Liver (tissue), 7 donors: ENCODE measurements at regions not wholly inside any gene's neighbourhood (a gene's known extent, or its start where the extent isn't known, plus 50 kb on each side); places are given as distances from the start of the nearest gene placed in this dataset.

ENCODE experiments used
- DNase-seq: peaks from one replicate; pipeline ENCODE4 v3.0.0-alpha.2; 2017; ENCODE audit warnings: low spot score
- H3K27ac ChIP-seq, 2 donors: one replicate each; pipeline ENCODE4 v1.7.0; 2013; ENCODE audit warnings: inconsistent platforms in 2 of 2, low read length in 2 of 2, control low read depth in 1 of 2, low read depth in 1 of 2, mild to moderate bottlenecking in 1 of 2
- H3K27me3 ChIP-seq, 4 donors: one replicate each; pipeline versions ENCODE4 v1.6.1 to v1.7.0; 2013; ENCODE audit warnings: low read length in 3 of 4, inconsistent platforms in 1 of 4, mild to moderate bottlenecking in 1 of 4, moderate library complexity in 1 of 4; ENCODE audit not compliant: control insufficient read depth in 4 of 4, insufficient read depth in 4 of 4
- H3K36me3 ChIP-seq, 4 donors: one replicate each; pipeline versions ENCODE4 v1.6.1 to v1.7.0; 2013; ENCODE audit warnings: low read length in 3 of 4, mild to moderate bottlenecking in 3 of 4, low read depth in 1 of 4, moderate library complexity in 1 of 4; ENCODE audit not compliant: control insufficient read depth in 4 of 4, insufficient read depth in 3 of 4
- H3K4me1 ChIP-seq, 4 donors: one replicate each; pipeline versions ENCODE4 v1.6.1 to v1.7.0; 2013; ENCODE audit warnings: low read length in 3 of 4, mild to moderate bottlenecking in 3 of 4, moderate library complexity in 1 of 4; ENCODE audit not compliant: control insufficient read depth in 4 of 4, insufficient read depth in 4 of 4
- H3K4me3 ChIP-seq, 3 donors: one replicate each; pipeline versions ENCODE4 v1.6.1 to v1.7.0; 2013; ENCODE audit warnings: low read length in 3 of 3, control low read depth in 1 of 3, low read depth in 1 of 3, mild to moderate bottlenecking in 1 of 3
- H3K9ac ChIP-seq, 2 donors: one replicate each; pipeline ENCODE4 v1.7.0; 2013; ENCODE audit warnings: low read length in 2 of 2, mild to moderate bottlenecking in 2 of 2, moderate library complexity in 2 of 2, control low read depth in 1 of 2, low read depth in 1 of 2
- H3K9me3 ChIP-seq, 4 donors: one replicate each; pipeline versions ENCODE4 v1.6.1 to v1.7.0; 2013; ENCODE audit warnings: low read length in 3 of 4; ENCODE audit not compliant: control insufficient read depth in 4 of 4
- FOXA1 ChIP-seq: IDR thresholded peaks from 2 replicates; pipeline ENCODE4 v1.6.1; 2016; ENCODE audit warnings: antibody characterized with exemption
- FOXA2 ChIP-seq: IDR thresholded peaks from 2 replicates; pipeline ENCODE4 v1.6.1; 2016; ENCODE audit warnings: antibody characterized with exemption
- GABPA ChIP-seq, 2 donors: IDR thresholded peaks in 1 of 2; conservative IDR thresholded peaks in 1 of 2; 2 replicates each; pipeline ENCODE4 v1.6.1; 2016; ENCODE audit warnings: antibody characterized with exemption in 2 of 2, mild to moderate bottlenecking in 1 of 2, moderate library complexity in 1 of 2
- HNF4A ChIP-seq, 2 donors: conservative IDR thresholded peaks; 2 replicates each; pipeline ENCODE4 v1.6.1; 2016; ENCODE audit warnings: antibody characterized with exemption in 2 of 2, mild to moderate bottlenecking in 2 of 2
- HNF4G ChIP-seq: IDR thresholded peaks from 2 replicates; pipeline ENCODE4 v1.6.1; 2016; ENCODE audit warnings: antibody characterized with exemption
- JUND ChIP-seq, 2 donors: IDR thresholded peaks; 2 replicates each; pipeline ENCODE4 v1.6.1; 2016; ENCODE audit warnings: antibody characterized with exemption in 2 of 2
- NR2F2 ChIP-seq: IDR thresholded peaks from 2 replicates; pipeline ENCODE4 v1.6.1; 2016; ENCODE audit warnings: antibody characterized with exemption
- RAD21 ChIP-seq, 2 donors: IDR thresholded peaks; 2 replicates each; pipeline ENCODE4 v1.6.1; 2016; ENCODE audit warnings: antibody characterized with exemption in 2 of 2, mild to moderate bottlenecking in 2 of 2
- RXRA ChIP-seq, 2 donors: IDR thresholded peaks; 2 replicates each; pipeline ENCODE4 v1.6.1; 2017 to 2018; ENCODE audit warnings: antibody characterized with exemption in 2 of 2, mild to moderate bottlenecking in 1 of 2
- SP1 ChIP-seq: IDR thresholded peaks from 2 replicates; pipeline ENCODE4 v1.6.1; 2018; ENCODE audit warnings: antibody characterized with exemption, mild to moderate bottlenecking
- TAF1 ChIP-seq: conservative IDR thresholded peaks from 2 replicates; pipeline ENCODE4 v1.6.1; 2016; ENCODE audit warnings: antibody characterized with exemption, mild to moderate bottlenecking
- WGBS: extraction: QIAGEN DNeasy Blood & Tissue Kit; methylation state at CpG from one replicate; pipeline ENCODE4 v1.1.7; 2013; 5-methylcytosine and 5-hydroxymethylcytosine counted together
- TF ChIP-seq, protein P1 (sequence below): IDR thresholded peaks from 2 replicates; pipeline ENCODE4 v1.6.1; 2016; ENCODE audit warnings: antibody characterized with exemption
- TF ChIP-seq, protein P2 (sequence below): IDR thresholded peaks from 2 replicates; pipeline ENCODE4 v1.6.1; 2016; ENCODE audit warnings: antibody characterized with exemption, mild to moderate bottlenecking
- TF ChIP-seq, protein P3 (sequence below): IDR thresholded peaks from 2 replicates; pipeline ENCODE4 v1.6.1; 2016; ENCODE audit warnings: antibody characterized with exemption
- TF ChIP-seq, protein P4 (sequence below): IDR thresholded peaks from 2 replicates; pipeline ENCODE4 v1.6.1; 2016; ENCODE audit warnings: antibody characterized with exemption
- donor health status: healthy.
- donor health status: healthy.
- donor health status: healthy.
- donor health status: healthy.

DNA sequence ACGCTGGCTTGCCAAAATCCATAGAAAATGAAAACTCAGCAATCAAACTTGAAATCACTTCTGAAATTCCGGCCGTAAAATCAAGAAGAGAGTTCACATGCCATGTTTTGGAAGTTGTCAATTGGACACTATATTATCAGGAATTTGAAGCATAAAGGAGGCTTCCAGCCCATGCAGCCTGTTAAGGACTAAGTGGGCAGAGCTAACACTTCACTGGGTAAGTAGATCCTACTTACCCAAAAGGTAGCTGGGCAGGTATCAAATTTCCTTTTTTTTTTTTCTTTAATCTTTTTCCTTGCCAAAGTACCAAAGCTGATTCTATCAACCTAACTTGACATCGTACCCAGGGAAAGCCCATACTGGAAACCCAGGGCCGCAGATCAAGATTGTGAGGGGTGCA lies 71.5 kb upstream of the ARHGAP5 start:
- no peaks in the 10 kb centered on the region for H3K36me3 ChIP-seq
- H3K27ac ChIP-seq, result no peak overlapping the region
- H3K4me3 ChIP-seq, result no peak overlapping the region
- H3K9me3 ChIP-seq, result no peaks in the 10 kb centered on the region
- no peaks in the 10 kb centered on the region for H3K27me3 ChIP-seq
- no peak for TF ChIP-seq TAF1
- TF ChIP-seq JUND (IDR thresholded peaks at IDR 0.05), result no peak
- TF ChIP-seq, protein P1, sequence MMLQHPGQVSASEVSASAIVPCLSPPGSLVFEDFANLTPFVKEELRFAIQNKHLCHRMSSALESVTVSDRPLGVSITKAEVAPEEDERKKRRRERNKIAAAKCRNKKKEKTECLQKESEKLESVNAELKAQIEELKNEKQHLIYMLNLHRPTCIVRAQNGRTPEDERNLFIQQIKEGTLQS, result no peak
- TF ChIP-seq FOXA2, result no peak
- TF ChIP-seq NR2F2, result no peak
- no peak overlapping the region for H3K9ac ChIP-seq
- no peak for DNase-seq
- H3K4me1 ChIP-seq, result no peaks in the 10 kb centered on the region
- 97% methylated on average over 5 of the region's 5 CpGs for WGBS

DNA sequence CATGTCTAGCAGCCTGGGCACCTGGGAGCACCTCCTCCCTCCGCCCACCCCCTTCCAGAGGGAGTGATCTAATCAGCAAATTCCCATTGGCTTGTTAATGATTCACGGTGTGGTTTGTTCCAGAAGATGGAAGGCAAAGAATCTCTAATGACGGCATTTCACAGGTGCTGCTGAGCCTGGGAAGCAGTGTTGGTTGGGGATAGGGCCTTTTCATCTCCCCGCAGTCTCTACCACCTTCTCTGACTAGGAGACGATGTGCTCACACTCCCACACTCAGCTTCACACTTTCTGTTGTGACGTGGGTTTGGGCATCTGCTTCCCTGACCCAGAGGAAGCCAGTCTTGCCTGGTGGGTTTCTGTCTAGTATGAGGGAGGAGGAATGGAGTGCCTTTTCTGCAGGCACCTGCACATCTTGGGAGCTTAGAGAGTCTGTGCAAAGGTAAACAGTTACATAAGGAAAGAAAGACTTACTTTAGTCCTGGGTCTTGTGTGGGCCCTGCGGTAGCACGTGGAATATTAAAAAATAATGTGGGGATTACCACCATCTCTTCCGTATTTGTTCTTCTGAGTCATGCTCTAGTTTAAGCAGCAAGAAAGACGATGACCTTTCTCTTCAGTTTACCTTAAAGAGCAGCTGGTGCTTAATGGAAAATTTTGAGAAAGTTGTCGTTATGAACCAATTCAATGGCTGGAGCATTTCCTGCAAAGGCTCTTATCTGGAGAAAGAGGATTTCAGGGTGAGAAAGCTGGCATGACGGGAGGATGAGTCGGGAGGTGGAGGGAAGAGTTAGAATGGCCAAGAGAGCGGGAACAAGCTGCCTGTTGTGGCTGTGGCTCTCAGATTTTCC lies 70.6 kb upstream of the ARHGAP5 start:
- no peak overlapping the region for H3K27ac ChIP-seq
- no peak overlapping the region for H3K9ac ChIP-seq
- H3K36me3 ChIP-seq, result no peaks in the 10 kb centered on the region
- no peak for TF ChIP-seq FOXA2
- TF ChIP-seq FOXA1, result no peak
- TF ChIP-seq, protein P1, result no peak
- TF ChIP-seq RXRA (IDR thresholded peaks at IDR 0.05), result no peak
- TF ChIP-seq HNF4A (conservative IDR thresholded peaks at IDR 0.05), result no peak
- TF ChIP-seq JUND (IDR thresholded peaks at IDR 0.05), result no peak
- no peak for TF ChIP-seq TAF1
- TF ChIP-seq, protein P2, sequence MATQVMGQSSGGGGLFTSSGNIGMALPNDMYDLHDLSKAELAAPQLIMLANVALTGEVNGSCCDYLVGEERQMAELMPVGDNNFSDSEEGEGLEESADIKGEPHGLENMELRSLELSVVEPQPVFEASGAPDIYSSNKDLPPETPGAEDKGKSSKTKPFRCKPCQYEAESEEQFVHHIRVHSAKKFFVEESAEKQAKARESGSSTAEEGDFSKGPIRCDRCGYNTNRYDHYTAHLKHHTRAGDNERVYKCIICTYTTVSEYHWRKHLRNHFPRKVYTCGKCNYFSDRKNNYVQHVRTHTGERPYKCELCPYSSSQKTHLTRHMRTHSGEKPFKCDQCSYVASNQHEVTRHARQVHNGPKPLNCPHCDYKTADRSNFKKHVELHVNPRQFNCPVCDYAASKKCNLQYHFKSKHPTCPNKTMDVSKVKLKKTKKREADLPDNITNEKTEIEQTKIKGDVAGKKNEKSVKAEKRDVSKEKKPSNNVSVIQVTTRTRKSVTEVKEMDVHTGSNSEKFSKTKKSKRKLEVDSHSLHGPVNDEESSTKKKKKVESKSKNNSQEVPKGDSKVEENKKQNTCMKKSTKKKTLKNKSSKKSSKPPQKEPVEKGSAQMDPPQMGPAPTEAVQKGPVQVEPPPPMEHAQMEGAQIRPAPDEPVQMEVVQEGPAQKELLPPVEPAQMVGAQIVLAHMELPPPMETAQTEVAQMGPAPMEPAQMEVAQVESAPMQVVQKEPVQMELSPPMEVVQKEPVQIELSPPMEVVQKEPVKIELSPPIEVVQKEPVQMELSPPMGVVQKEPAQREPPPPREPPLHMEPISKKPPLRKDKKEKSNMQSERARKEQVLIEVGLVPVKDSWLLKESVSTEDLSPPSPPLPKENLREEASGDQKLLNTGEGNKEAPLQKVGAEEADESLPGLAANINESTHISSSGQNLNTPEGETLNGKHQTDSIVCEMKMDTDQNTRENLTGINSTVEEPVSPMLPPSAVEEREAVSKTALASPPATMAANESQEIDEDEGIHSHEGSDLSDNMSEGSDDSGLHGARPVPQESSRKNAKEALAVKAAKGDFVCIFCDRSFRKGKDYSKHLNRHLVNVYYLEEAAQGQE, result no peak
- DNase-seq, result no peak
- 73% methylated on average over 14 of the region's 14 CpGs for WGBS
- H3K9me3 ChIP-seq, result no peaks in the 10 kb centered on the region
- H3K4me1 ChIP-seq, result no peaks in the 10 kb centered on the region
- H3K27me3 ChIP-seq, result no peaks in the 10 kb centered on the region
- no peak overlapping the region for H3K4me3 ChIP-seq

DNA sequence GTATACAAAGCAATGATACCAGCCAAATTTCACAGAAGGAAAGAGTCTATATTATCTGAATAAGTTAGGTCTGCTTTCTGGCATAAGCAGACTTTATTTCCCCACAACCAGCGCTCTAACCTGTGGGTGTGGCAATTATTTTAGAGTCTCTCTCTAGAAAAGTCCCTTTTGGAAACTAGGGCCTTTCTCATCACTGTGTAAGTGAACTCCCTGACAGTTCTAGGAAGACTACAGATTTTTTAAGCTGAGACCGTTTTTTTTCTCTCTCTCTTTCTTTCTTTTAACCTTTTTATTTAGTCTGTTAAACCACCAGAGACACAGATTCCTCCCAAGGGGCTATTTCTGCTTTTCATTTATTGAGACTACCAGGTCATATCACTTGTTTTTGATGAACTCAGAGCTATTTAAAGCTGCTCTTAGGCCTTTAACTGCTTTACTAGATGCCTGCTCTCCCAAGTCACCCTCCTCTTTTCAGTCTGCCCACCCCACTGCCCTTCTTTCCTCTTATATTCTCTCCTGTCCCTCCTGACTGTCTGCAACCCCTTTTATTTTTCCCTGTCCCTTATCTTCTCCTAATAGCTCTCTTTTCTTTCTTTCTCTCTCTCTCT lies 69.2 kb upstream of the ARHGAP5 start:
- H3K4me1 ChIP-seq, result no peaks in the 10 kb centered on the region
- H3K9ac ChIP-seq, result no peak overlapping the region
- no peaks in the 10 kb centered on the region for H3K36me3 ChIP-seq
- H3K4me3 ChIP-seq, result no peak overlapping the region
- DNase-seq, result no peak
- no peak overlapping the region for H3K27ac ChIP-seq
- H3K27me3 ChIP-seq, result no peaks in the 10 kb centered on the region
- 69% methylated on average over 2 of the region's 2 CpGs for WGBS
- no peak for TF ChIP-seq NR2F2
- TF ChIP-seq GABPA (IDR thresholded peaks at IDR 0.05 in 1 of 2, conservative IDR thresholded peaks at IDR 0.05 in 1 of 2), result no peak
- TF ChIP-seq HNF4G, result no peak
- no peak for TF ChIP-seq HNF4A (conservative IDR thresholded peaks at IDR 0.05)
- no peak for TF ChIP-seq RXRA (IDR thresholded peaks at IDR 0.05)
- TF ChIP-seq, protein P1, result no peak
- TF ChIP-seq RAD21 (IDR thresholded peaks at IDR 0.05), result no peak
- TF ChIP-seq JUND (IDR thresholded peaks at IDR 0.05), result no peak
- TF ChIP-seq, protein P3, sequence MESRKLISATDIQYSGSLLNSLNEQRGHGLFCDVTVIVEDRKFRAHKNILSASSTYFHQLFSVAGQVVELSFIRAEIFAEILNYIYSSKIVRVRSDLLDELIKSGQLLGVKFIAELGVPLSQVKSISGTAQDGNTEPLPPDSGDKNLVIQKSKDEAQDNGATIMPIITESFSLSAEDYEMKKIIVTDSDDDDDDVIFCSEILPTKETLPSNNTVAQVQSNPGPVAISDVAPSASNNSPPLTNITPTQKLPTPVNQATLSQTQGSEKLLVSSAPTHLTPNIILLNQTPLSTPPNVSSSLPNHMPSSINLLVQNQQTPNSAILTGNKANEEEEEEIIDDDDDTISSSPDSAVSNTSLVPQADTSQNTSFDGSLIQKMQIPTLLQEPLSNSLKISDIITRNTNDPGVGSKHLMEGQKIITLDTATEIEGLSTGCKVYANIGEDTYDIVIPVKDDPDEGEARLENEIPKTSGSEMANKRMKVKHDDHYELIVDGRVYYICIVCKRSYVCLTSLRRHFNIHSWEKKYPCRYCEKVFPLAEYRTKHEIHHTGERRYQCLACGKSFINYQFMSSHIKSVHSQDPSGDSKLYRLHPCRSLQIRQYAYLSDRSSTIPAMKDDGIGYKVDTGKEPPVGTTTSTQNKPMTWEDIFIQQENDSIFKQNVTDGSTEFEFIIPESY, result no peak
- TF ChIP-seq FOXA1, result no peak
- TF ChIP-seq, protein P4, sequence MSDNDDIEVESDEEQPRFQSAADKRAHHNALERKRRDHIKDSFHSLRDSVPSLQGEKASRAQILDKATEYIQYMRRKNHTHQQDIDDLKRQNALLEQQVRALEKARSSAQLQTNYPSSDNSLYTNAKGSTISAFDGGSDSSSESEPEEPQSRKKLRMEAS, result no peak
- TF ChIP-seq, protein P2, result no peak
- no peak for TF ChIP-seq SP1
- TF ChIP-seq FOXA2, result no peak
- no peaks in the 10 kb centered on the region for H3K9me3 ChIP-seq
